GM21447 (cell line): ENCODE measurements at regions not wholly inside any gene's neighbourhood (a gene's known extent, or its start where the extent isn't known, plus 50 kb on each side); places are given as distances from the start of the nearest gene placed in this dataset.
"Not testable (repeated sequence)": the region's sequence is repeated elsewhere in the genome, so short reads cannot be mapped to it uniquely, and the experiment has no call there.

Source experiments
- ATAC-seq: cut with Tn5 transposase; IDR thresholded peaks from one replicate; pipeline ENCODE4 v1.9.1; 2021; ENCODE audit not compliant: unreplicated experiment

DNA sequence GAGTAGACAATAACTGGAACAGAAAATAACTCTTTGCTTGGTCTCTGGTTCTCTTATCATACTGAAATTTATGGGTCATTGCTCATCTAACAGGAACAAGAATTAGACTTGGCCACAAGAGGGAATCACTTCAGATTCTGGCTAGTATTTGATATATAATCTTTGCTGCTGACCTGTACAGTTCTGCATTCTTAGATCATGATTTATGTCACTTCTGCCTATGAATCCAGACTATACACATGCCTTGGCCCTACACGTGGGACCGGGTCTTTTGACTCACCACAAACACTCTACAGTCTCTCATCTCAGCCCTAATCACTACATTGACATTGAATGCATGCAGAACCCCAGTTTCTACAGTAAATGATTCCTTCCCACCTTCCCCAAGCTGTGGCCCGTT lies 162.5 kb upstream of the SOX2 start:
- no peak for ATAC-seq

DNA sequence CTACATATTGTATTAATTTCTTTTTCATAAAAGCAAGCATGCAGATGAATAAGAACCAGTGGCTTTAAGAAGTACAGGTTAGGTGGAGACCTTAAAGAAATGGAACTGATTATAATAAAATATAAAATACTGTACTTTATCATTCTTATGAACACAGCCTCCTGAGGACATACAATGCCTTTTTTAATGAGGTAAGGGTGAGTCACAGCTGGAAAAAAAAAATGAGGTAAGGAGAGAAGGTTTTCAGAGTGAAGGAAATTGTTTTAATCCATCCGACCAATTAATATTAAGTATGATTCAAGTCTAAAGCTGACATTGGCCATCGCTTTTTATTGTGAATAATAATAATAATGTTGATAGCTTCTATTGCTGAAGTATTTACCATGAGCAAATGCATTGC lies 170.3 kb upstream of the SOX2 start:
- ATAC-seq = no peak

DNA sequence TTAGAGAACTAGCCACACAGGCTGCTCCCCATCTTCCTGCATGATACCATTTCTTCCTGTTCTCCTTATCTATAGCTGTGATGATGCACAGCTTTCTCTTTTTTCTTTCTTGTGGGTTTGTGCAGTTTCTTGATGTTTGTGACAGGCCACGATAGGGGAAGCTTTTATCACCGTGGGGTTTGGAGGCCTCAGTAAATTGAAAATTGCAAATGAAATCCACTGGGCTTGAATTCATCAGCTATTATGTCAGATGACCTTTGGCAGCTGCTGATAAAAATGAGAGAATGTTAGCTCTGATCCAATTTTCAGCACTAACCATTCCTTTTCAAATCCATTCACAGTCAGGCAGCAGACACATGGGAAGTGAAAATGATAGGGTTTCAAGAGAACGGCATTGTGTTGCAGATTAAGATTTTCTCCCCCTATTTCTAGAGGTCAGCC lies 176.9 kb upstream of the SOX2 start:
- no peak for ATAC-seq

DNA sequence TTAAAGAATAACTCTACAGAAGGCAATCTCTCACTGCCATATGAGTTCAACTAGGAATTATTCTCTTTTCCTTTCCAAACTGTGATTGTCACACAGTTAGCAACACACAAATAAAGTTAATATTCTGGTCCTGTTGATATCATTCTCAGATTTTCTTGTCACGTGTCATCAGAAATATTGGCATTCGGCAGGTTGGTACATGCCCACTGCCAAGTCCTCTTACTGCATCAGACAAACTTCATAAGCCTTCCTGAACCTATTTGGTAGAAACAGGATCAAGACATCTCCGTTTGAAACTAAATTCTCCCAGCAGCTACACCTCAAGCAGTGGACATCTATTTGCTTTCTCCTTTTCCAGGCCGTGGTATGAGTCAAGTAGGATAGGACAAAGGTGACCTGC lies 177.9 kb upstream of the SOX2 start:
- ATAC-seq = no peak

DNA sequence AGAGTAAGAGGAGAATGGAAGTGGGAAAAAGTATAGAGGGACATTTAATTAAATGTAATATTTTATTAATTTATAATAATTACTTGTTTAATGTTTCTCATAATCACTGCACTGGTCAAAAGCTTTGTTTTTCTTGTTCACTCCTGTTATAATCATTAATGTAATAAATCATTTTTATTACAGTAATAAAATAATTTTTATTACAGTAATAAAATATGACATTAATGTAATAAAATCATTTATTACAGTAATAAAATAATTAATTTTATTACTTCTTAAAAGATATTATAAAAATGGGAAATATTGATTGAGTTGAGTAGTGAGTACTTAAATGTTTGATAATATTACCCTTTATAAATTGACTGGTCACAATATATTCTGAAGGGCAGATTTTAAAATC lies 181.1 kb upstream of the SOX2 start:
- no peak for ATAC-seq

DNA sequence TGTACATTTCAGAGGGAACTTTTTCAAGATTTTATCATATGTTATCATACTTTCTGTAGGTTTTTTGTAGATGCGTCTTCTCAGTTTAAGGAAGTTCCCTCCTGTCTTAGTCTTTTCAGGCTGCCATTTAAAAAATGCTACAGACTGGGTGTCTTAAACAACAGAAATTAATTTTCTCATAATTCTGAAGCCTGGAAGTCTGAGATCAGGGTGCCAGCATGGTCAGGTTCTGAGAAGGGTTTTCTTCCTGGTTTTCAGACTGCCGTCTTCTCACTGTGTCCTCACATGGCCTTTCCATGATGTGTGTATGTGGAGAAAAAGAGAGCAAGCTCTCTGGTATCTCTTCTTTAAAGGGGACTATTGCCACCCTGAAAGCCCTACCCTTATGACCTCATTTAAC lies 189.9 kb upstream of the SOX2 start:
- ATAC-seq = no peak

DNA sequence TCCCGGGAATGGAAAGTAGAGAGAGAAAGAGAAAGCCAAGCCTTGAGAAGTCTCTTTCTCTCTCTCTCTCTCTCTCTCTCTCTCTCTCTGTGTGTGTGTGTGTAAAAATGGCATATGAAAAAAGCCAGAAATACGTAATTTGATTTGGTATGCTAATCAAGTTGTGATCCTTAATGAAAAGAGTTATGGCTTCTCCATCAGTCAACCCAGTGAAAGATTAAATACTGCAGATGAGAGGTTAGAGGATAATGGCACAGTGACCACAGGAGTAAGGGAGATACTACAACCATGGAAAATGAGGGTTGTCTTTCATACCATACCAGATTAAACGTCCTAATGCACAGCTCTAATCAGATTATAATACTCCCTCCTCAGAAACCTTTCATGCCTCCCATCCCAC lies 193.5 kb upstream of the SOX2 start:
- ATAC-seq = no peak

DNA sequence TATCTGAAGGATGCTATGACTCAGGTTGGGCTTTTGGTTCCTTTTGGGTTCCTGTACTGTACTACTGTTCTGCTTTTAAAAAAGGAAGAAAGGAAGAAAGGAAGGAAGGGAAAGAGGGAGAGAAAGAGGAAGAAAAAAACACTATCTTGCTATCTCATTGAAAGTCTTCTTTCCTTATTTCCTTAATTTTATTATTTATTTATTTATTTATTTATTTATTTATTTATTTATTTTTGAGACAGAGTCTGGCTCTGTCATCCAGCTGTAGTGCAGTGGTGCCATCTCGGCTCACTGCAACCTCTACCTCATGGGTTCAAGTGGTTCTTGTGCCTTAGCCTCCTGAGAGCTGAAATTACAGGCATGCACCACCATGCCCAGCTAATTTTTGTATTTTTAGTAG lies 198.9 kb upstream of the SOX2 start:
- ATAC-seq = no peak

DNA sequence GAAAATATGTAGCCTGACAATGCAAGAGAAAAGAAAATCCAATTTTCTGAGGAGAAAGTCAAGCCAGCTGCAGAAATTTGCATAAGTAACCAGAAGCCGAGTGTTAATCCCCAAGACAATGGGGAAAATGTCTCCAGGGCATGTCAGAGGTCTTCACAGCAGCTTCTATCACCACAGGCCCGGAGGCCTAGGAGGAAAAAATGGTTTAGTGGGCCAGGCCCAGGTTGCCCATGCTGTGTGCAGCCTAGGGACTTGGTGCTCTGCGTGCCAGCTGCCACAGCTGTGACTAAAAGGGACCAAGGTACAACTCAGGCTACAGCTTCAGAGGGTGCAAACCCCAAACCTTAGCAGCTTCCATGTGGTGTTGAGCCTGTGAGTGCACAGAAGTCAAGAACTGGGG lies 201.2 kb upstream of the SOX2 start:
- ATAC-seq = no peak

DNA sequence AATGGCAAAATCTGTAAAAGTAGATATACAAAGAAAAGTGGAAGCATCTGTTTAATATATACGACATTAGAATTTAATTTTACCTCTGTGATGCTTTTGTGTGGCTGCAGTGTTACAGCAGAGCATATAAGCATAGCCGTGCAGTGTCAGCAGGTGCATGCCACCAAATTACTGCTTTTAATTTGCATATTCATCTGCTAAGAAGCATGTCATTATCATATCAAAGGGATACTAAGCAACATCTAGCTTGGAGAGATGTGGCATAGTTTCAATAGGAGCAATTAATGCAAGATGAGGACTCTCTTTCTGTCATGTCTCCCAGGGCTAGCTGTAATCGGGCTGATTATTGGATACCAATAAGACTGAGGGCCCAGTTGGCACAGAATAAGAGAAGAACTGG lies 214.4 kb upstream of the SOX2 start:
- no peak for ATAC-seq

DNA sequence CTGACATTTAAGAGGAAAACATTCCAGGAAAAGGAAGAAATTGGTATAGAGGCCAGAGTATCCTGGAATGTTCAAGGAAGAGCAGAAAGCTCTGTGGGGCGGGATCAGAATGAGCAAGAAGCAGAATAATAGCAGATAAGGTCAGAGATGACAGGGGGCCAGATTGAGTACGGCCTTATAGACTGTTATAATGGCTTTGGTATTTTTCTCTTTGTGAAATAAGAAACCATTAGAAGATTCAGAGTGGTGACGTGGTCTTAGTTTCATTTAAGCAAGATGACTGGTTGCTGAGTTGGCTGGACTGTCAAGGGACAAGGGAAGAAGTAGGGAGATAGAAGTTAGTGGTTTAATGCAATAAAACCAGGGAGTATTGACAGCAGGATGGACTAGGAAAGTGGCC lies 218.3 kb upstream of the SOX2 start:
- ATAC-seq = no peak

DNA sequence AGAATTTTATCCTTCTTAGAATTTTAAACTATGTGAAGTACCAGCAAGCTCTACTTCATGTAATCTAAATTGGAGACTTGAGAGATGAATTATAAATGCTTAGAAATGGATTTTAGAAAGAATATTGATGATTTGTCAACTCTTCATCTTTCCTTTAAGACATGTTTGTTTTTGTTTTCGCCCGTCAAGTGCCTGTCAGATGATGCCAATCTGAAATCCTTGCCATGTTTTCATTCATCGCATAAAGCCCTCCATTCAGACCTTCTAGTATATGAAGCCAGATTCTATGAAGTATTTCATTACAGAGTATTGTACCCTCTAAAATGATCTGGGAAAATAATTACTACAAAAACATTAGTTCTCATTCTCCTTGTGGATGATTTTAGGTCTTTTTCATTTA lies 223.2 kb upstream of the SOX2 start:
- ATAC-seq = no peak

DNA sequence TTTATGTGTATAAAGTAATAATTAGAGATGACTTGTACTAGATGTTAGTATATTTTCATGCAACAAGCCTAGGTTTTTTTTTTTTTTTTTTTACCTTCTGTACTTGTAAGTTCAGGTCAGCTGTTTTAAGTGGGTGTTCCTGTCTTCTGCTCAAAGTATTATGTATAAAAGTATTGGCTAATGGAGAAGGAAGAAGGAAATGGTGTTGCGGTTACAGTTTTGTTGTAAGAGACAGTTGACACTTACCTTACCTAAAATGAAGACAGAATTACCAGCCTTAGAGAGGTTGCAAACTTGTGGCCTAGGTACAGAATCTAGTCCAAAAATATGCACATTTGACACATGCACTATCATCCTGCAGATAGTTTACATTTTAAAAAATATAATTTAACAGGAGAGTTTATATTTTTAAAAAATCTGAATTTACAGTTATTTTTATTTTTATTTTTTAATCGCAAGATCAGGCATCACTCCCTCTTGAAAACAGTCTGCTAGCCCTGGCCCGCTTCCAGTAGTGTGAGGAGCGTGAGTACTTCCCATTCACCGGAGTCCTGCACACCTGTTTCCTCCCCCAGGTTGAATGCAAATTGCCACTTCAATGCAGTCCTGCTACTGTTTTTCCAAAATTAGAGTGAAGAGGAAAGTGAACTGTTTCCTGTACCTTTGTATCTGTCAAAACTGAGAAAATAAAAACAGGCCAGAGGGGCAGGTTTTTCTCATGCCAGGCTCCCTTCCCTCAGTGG lies 224.3 kb upstream of the SOX2 start:
- ATAC-seq = no peak

DNA sequence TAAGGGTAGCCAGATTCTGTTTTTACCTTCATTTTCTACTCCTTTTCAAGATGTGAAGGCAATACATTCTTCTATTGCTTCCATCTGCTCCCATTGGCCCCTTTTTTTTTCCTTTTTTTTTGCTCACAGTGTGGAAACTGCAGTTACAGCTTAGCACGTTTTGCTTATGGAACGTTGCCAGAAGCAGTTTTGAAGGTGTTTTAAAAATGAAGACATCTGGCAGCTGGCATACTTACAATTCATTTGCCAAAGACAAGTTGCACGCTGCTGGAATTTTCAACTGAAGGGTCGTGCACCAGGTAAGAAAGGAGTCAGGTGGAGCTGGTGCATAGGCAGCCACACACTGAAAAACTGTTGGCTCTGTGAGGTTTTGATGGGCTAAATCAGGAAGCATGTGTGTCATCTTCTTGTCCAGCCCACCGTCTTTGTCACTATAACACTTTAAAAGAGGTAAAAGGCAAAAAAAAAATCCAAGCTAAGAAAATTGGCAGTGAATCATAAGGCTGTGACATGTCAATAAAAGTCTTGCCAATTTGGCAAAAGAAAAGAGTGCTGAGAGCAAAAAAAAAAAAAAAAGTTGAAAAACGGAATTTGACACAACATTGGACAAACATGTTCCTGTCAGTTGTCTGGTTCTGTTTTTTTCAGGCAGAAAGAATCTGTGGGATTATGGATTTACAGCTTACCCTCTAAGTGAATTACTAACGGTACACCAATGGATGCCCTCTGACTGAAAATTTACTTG lies 225.4 kb upstream of the SOX2 start:
- ATAC-seq = no peak

DNA sequence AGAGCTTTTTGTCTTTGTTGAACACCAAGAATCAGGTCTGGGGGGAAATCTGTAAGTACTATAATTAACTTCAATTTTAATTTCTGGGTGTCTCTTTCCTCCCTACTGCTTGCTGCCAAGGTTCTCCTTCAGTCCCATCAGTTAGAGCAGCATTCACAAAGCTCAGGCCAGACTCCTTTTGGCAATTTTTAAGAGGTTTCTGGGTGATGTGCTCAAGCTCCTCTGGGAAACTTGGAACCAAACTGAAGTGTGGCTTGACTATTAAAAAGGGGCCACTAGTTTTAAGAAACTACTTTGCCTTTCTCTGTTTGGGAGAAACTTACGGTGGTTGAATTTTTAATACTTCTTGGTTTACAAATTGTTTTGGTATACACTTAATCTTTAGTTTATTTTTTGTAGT lies 227.7 kb upstream of the SOX2 start:
- ATAC-seq = no peak

DNA sequence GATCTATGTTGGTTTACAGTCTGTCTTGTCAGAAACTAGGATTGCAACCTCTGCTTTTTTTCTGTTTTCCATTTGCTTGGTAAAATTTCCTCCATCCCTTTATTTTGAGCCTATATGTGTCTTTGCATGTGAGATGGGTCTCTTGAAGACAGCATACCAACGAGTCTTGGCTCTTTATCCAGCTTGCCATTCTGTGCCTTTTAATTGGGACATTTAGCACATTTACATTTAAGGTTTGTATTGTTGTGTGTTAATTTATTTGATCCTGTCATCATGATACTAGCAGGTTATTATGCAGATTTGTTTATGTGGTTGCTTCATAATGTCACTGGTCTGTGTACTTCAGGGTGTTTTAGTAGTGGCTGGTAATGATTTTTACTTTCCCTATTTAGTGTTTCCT lies 236.6 kb upstream of the SOX2 start:
- ATAC-seq = not testable (repeated sequence)

DNA sequence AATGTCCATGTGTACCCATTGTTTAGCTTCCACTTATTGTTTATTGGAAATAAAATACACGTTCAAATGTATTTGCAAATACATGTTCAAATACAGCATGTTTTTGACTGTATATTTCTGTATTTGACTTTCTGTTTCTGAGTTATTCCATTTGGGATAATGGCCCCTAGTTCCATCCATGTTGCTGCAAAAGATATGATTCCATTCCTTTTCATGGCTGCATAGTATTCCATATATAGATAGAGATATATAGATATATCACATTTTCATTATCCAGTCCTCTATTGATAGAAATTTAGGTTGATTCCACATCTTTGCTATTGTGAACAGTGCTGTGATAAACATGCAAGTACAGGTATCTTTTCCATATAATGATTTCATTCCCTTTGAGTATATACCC lies 241.4 kb upstream of the SOX2 start:
- ATAC-seq = no peak

DNA sequence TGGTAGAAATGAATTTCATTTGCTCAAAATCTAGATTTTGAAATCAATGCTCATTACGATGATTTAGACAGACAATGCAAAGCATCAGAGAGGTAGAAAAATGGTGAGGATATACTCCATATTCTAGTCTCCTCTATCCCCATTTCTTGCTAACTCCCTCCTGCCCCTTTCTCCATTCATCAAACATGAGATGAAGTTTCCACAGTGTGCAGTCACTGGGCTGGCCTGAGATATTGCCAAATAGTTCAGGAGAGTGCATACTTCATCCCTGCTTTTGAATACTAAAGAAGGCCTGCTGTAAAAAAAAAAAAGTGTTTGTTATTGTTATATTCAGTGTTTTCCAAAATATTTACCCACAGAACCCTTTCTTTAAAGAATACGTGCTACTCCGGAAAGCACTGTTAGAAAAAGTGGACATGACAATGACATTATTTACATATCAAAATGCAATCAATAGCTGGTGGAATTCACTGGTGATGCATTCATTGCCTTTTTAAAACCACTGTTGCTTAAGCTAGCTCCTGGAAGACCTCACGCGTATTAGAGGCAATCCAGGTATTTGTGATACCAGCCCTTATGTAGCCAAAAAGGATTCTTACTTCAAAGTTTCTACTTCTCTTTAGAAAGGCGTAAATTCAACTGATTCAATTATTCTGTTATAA lies 247.6 kb upstream of the SOX2 start:
- no peak for ATAC-seq

DNA sequence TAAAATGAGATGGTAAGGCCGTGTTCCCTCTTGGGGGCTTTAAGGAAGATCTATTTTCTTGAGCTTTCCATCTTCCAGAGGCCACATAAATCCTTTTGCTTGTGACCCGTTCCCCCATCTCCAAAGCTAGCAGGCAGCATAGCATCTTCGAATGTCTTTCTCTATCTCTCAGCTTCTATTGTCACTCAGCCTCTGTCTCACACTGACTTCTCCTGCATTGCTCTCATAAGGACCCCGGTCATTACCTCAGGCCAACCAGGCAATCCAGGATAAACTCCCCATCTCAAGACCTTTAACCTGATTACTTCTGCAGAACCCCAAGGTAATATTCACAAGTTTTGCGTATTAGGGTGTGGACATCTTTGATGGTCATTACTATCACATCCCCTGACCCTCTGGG lies 250.3 kb upstream of the SOX2 start:
- ATAC-seq = no peak

DNA sequence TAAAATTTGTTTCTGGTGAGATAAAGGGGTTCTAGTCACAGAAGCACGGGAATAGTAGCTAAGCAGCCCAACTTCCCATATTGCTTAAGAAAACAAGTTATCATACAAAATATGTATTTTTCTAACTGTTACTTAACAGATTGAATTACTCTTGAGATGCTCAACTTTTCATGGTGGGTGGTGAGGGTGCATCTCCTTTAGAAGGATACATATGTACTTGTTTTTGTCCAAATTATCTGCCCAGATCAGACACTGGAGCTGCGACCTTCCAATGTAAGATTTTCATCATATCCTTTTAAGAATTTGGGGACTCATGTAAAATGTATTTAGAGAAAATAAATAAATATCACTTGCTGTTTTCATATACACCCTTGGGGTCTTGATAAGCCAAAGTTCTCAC lies 252.2 kb upstream of the SOX2 start:
- ATAC-seq = no peak

DNA sequence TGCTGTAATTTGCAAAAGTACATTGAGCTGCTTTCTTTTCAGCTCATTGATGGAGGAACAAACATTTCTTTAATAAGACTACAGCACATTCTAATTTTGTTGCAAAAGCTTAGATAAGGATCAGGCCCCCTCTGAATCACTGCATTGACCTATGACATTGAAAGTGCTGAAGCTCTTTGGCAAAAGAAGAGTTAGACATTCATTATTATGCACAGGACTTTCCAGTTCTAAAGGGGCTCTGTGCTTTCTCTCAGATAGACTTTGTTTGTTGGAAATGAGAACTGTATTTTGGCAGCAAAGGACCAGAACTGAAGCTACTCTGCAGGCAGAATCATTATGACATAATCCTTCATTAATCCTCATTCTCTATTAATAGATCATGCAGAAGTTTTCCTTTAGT lies 252.9 kb upstream of the SOX2 start:
- no peak for ATAC-seq

DNA sequence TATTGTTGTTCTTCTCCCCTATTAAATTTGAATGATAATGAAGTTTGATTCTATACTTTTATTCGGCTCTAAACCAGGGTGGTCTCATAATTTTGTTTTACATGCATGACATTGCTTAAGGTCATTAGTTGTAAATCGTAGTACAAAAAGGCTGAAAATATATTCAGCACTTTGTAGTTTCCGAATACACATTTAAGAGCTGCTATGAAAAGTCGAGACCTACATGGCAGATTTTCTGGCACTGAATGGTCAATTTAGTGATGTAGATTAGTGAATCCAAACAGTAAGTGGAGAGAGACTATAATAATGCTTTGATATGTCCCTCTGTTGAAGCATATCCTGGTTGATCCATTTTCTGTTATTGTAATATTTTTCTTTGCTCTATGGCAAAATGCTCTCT lies 254.0 kb upstream of the SOX2 start:
- ATAC-seq = no peak
